ENCODE measurements at regions not wholly inside any gene's neighbourhood (a gene's known extent, or its start where the extent isn't known, plus 50 kb on each side); places are given as distances from the start of the nearest gene placed in this dataset.

- no peak for TF ChIP-seq CTCF (IDR thresholded peaks at IDR 0.05; ENCODE audit: insufficient read depth, low read depth, low read length)
- no peak for TF ChIP-seq EZH2 (IDR thresholded peaks at IDR 0.05; ENCODE audit: insufficient read depth, low read length)
Measured at GRCh38 chr3:176490357-176490756, 706.9 kb downstream of the TBL1XR1 start.

Data from astrocyte (in vitro differentiated cells and primary cell).